Liver (tissue), 7 donors: ENCODE measurements at regions not wholly inside any gene's neighbourhood (a gene's known extent, or its start where the extent isn't known, plus 50 kb on each side); places are given as distances from the start of the nearest gene placed in this dataset.

Source experiments
- DNase-seq: peaks from one replicate; pipeline ENCODE4 v3.0.0-alpha.2; 2017; ENCODE audit warnings: low spot score
- H3K27ac ChIP-seq, 2 donors: one replicate each; pipeline ENCODE4 v1.7.0; 2013; ENCODE audit warnings: inconsistent platforms in 2 of 2, low read length in 2 of 2, control low read depth in 1 of 2, low read depth in 1 of 2, mild to moderate bottlenecking in 1 of 2
- H3K27me3 ChIP-seq, 4 donors: one replicate each; pipeline versions ENCODE4 v1.6.1 to v1.7.0; 2013; ENCODE audit warnings: low read length in 3 of 4, inconsistent platforms in 1 of 4, mild to moderate bottlenecking in 1 of 4, moderate library complexity in 1 of 4; ENCODE audit not compliant: control insufficient read depth in 4 of 4, insufficient read depth in 4 of 4
- H3K36me3 ChIP-seq, 4 donors: one replicate each; pipeline versions ENCODE4 v1.6.1 to v1.7.0; 2013; ENCODE audit warnings: low read length in 3 of 4, mild to moderate bottlenecking in 3 of 4, low read depth in 1 of 4, moderate library complexity in 1 of 4; ENCODE audit not compliant: control insufficient read depth in 4 of 4, insufficient read depth in 3 of 4
- H3K4me1 ChIP-seq, 4 donors: one replicate each; pipeline versions ENCODE4 v1.6.1 to v1.7.0; 2013; ENCODE audit warnings: low read length in 3 of 4, mild to moderate bottlenecking in 3 of 4, moderate library complexity in 1 of 4; ENCODE audit not compliant: control insufficient read depth in 4 of 4, insufficient read depth in 4 of 4
- H3K4me3 ChIP-seq, 3 donors: one replicate each; pipeline versions ENCODE4 v1.6.1 to v1.7.0; 2013; ENCODE audit warnings: low read length in 3 of 3, control low read depth in 1 of 3, low read depth in 1 of 3, mild to moderate bottlenecking in 1 of 3
- H3K9ac ChIP-seq, 2 donors: one replicate each; pipeline ENCODE4 v1.7.0; 2013; ENCODE audit warnings: low read length in 2 of 2, mild to moderate bottlenecking in 2 of 2, moderate library complexity in 2 of 2, control low read depth in 1 of 2, low read depth in 1 of 2
- H3K9me3 ChIP-seq, 4 donors: one replicate each; pipeline versions ENCODE4 v1.6.1 to v1.7.0; 2013; ENCODE audit warnings: low read length in 3 of 4; ENCODE audit not compliant: control insufficient read depth in 4 of 4
- EGR1 ChIP-seq, 2 donors: IDR thresholded peaks; 2 replicates each; pipeline ENCODE4 v1.6.1; 2016 to 2018; ENCODE audit warnings: antibody characterized with exemption in 2 of 2, low read depth in 2 of 2
- FOXA1 ChIP-seq: IDR thresholded peaks from 2 replicates; pipeline ENCODE4 v1.6.1; 2016; ENCODE audit warnings: antibody characterized with exemption
- FOXA2 ChIP-seq: IDR thresholded peaks from 2 replicates; pipeline ENCODE4 v1.6.1; 2016; ENCODE audit warnings: antibody characterized with exemption
- HNF4A ChIP-seq, 2 donors: conservative IDR thresholded peaks; 2 replicates each; pipeline ENCODE4 v1.6.1; 2016; ENCODE audit warnings: antibody characterized with exemption in 2 of 2, mild to moderate bottlenecking in 2 of 2
- HNF4G ChIP-seq: IDR thresholded peaks from 2 replicates; pipeline ENCODE4 v1.6.1; 2016; ENCODE audit warnings: antibody characterized with exemption
- NR2F2 ChIP-seq: IDR thresholded peaks from 2 replicates; pipeline ENCODE4 v1.6.1; 2016; ENCODE audit warnings: antibody characterized with exemption
- RAD21 ChIP-seq, 2 donors: IDR thresholded peaks; 2 replicates each; pipeline ENCODE4 v1.6.1; 2016; ENCODE audit warnings: antibody characterized with exemption in 2 of 2, mild to moderate bottlenecking in 2 of 2
- RXRA ChIP-seq, 2 donors: IDR thresholded peaks; 2 replicates each; pipeline ENCODE4 v1.6.1; 2017 to 2018; ENCODE audit warnings: antibody characterized with exemption in 2 of 2, mild to moderate bottlenecking in 1 of 2
- YY1 ChIP-seq: IDR thresholded peaks from 2 replicates; pipeline ENCODE4 v1.6.1; 2016; ENCODE audit warnings: antibody characterized with exemption, mild to moderate bottlenecking
- WGBS: extraction: QIAGEN DNeasy Blood & Tissue Kit; methylation state at CpG from one replicate; pipeline ENCODE4 v1.1.7; 2013; 5-methylcytosine and 5-hydroxymethylcytosine counted together
- TF ChIP-seq, protein P1 (sequence below): IDR thresholded peaks from 2 replicates; pipeline ENCODE4 v1.6.1; 2016; ENCODE audit warnings: antibody characterized with exemption, mild to moderate bottlenecking
- TF ChIP-seq, protein P2 (sequence below): IDR thresholded peaks from 2 replicates; pipeline ENCODE4 v1.6.1; 2016; ENCODE audit warnings: antibody characterized with exemption
- TF ChIP-seq, protein P3 (sequence below): IDR thresholded peaks from 2 replicates; pipeline ENCODE4 v1.6.1; 2016; ENCODE audit warnings: antibody characterized with exemption
- TF ChIP-seq, protein P4 (sequence below): IDR thresholded peaks from 2 replicates; pipeline ENCODE4 v1.6.1; 2016; ENCODE audit warnings: antibody characterized with exemption
- donor health status: healthy.
- donor health status: healthy.
- donor health status: healthy.
- donor health status: healthy.

DNA sequence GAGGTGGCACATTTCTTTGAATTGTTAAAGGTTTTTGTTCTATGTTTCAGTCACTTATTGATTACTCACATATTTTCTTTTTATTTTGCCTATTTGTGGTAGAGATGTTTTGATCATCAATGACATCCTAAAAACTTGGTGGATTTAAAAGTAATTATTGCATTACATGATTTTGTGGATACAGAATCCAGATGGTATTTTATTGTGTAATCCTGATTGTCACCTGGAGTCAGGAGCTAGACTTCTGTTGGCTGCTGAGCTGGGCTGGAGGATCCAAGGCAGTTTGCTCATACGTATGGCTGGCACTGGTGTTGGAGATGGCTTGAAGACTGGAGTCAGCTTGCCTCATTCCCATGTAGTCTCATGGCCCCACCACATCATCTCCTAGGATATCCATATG lies 1009.6 kb upstream of the PCDH7 start:
- H3K27ac ChIP-seq, result no peak overlapping the region
- H3K36me3 ChIP-seq, result no peaks in the 10 kb centered on the region
- 78% methylated on average over 1 of the region's 1 CpG for WGBS
- no peak for TF ChIP-seq RAD21 (IDR thresholded peaks at IDR 0.05)
- no peak for TF ChIP-seq RXRA (IDR thresholded peaks at IDR 0.05)
- TF ChIP-seq HNF4A (conservative IDR thresholded peaks at IDR 0.05), result no peak
- peaks cover 0 to 6% (median 0%) of the 10 kb centered on the region in 4 donors for H3K9me3 ChIP-seq
- no peaks in the 10 kb centered on the region for H3K4me1 ChIP-seq
- H3K9ac ChIP-seq, result no peak overlapping the region
- no peaks in the 10 kb centered on the region for H3K27me3 ChIP-seq
- no peak for DNase-seq
- no peak overlapping the region for H3K4me3 ChIP-seq

DNA sequence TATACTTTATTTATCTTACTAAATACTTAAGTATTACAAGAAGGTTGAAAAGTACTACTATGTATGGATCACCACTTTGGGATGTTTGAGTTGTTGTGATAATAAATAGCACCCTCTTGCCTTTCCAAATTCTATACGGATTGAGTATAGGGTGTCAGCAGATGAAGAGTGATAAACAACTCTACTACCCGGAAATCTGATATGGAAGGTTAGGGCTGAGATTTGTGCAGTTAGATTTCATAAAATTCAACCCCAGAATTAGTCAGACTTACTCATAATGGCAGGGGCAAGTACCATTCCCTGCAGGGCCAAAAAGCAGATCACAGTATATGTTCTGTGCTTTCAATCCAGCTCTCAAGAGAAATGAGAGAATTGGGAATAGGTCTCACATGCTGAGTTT lies 1008.9 kb upstream of the PCDH7 start:
- H3K27me3 ChIP-seq, result no peaks in the 10 kb centered on the region
- H3K27ac ChIP-seq, result no peak overlapping the region
- no peak overlapping the region for H3K9ac ChIP-seq
- H3K4me1 ChIP-seq, result no peaks in the 10 kb centered on the region
- H3K4me3 ChIP-seq, result no peak overlapping the region
- 56% methylated on average over 2 of the region's 2 CpGs for WGBS
- H3K9me3 ChIP-seq, result peaks cover 0 to 6% (median 0%) of the 10 kb centered on the region in 4 donors
- DNase-seq, result no peak
- no peaks in the 10 kb centered on the region for H3K36me3 ChIP-seq
- no peak for TF ChIP-seq HNF4A (conservative IDR thresholded peaks at IDR 0.05)
- no peak for TF ChIP-seq FOXA1
- TF ChIP-seq, protein P1, sequence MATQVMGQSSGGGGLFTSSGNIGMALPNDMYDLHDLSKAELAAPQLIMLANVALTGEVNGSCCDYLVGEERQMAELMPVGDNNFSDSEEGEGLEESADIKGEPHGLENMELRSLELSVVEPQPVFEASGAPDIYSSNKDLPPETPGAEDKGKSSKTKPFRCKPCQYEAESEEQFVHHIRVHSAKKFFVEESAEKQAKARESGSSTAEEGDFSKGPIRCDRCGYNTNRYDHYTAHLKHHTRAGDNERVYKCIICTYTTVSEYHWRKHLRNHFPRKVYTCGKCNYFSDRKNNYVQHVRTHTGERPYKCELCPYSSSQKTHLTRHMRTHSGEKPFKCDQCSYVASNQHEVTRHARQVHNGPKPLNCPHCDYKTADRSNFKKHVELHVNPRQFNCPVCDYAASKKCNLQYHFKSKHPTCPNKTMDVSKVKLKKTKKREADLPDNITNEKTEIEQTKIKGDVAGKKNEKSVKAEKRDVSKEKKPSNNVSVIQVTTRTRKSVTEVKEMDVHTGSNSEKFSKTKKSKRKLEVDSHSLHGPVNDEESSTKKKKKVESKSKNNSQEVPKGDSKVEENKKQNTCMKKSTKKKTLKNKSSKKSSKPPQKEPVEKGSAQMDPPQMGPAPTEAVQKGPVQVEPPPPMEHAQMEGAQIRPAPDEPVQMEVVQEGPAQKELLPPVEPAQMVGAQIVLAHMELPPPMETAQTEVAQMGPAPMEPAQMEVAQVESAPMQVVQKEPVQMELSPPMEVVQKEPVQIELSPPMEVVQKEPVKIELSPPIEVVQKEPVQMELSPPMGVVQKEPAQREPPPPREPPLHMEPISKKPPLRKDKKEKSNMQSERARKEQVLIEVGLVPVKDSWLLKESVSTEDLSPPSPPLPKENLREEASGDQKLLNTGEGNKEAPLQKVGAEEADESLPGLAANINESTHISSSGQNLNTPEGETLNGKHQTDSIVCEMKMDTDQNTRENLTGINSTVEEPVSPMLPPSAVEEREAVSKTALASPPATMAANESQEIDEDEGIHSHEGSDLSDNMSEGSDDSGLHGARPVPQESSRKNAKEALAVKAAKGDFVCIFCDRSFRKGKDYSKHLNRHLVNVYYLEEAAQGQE, result no peak
- TF ChIP-seq NR2F2, result no peak
- TF ChIP-seq FOXA2, result no peak
- TF ChIP-seq, protein P2, sequence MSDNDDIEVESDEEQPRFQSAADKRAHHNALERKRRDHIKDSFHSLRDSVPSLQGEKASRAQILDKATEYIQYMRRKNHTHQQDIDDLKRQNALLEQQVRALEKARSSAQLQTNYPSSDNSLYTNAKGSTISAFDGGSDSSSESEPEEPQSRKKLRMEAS, result no peak
- TF ChIP-seq, protein P3, sequence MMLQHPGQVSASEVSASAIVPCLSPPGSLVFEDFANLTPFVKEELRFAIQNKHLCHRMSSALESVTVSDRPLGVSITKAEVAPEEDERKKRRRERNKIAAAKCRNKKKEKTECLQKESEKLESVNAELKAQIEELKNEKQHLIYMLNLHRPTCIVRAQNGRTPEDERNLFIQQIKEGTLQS, result no peak
- no peak for TF ChIP-seq HNF4G
- TF ChIP-seq EGR1 (IDR thresholded peaks at IDR 0.05; ENCODE audit: low read depth in 2 of 2), result no peak
- TF ChIP-seq YY1, result no peak
- TF ChIP-seq, protein P4, sequence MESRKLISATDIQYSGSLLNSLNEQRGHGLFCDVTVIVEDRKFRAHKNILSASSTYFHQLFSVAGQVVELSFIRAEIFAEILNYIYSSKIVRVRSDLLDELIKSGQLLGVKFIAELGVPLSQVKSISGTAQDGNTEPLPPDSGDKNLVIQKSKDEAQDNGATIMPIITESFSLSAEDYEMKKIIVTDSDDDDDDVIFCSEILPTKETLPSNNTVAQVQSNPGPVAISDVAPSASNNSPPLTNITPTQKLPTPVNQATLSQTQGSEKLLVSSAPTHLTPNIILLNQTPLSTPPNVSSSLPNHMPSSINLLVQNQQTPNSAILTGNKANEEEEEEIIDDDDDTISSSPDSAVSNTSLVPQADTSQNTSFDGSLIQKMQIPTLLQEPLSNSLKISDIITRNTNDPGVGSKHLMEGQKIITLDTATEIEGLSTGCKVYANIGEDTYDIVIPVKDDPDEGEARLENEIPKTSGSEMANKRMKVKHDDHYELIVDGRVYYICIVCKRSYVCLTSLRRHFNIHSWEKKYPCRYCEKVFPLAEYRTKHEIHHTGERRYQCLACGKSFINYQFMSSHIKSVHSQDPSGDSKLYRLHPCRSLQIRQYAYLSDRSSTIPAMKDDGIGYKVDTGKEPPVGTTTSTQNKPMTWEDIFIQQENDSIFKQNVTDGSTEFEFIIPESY, result no peak
